ENCODE measurements at regions not wholly inside any gene's neighbourhood (a gene's known extent, or its start where the extent isn't known, plus 50 kb on each side); places are given as distances from the start of the nearest gene placed in this dataset.

- no peak for DNase-seq
Observed at GRCh38 chr5:143554918-143555477, 151.5 kb upstream of the NR3C1 start.

DNA sequence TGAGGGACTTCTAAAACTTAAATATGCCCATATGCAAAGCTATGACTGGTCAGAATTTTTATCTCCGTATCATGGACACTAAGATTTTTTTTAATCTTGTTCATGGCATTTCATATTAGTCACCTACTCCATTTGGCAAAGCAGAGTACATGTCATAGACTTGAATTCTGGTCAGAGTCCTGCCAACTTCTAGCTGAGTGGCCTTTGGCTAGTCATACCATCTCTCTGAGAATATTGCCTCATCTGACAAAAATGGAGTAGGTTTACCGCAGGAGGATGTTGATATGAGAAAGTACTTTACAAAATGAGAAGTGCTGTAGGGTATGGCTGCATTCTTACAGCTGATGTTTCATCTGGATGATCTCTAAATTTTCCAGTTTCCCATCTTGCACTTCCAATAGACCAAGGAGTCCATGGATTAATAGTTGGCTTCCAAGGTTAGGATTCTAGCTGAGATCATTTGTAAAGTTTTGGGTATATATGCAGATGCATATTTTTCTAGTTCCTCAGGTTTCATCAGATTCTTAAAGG, 150.8 kb upstream of the NR3C1 start:
- DNase-seq: no peak

- DNase-seq: no peak
Observed at GRCh38 chr5:143552680-143553079, 149.2 kb upstream of the NR3C1 start.

- DNase-seq: no peak
Observed at GRCh38 chr5:143551820-143552251, 148.3 kb upstream of the NR3C1 start.

DNA sequence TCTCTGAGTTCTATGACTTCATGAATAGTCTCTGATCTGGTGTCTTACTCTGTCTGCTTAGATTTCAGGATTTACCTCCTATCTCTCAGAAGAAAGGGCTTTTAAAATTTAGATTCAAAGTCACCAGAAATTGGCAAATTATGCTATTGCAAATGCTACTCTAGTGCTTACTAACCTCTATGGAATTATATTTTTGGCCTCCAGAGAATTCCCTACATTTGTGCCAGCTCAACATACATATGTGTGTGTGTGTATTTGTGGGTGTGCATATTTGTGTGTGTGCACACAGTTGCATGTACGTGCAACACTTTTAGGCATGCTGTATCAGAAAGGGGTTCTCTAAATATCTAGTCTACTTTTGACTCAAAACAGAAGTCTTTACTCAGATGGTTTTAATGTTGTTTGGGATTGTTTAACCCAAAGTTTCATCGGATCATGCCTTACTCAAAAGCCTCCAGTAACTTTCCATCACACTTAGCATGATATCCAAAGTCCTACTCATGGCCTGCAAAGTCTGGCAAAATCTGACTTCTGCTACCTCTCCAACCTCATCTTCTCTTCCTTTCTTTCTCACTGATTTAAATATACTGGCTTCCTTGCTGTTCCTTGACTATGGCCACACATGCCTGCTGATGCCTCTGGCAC, 147.6 kb upstream of the NR3C1 start:
- DNase-seq: no peak

DNA sequence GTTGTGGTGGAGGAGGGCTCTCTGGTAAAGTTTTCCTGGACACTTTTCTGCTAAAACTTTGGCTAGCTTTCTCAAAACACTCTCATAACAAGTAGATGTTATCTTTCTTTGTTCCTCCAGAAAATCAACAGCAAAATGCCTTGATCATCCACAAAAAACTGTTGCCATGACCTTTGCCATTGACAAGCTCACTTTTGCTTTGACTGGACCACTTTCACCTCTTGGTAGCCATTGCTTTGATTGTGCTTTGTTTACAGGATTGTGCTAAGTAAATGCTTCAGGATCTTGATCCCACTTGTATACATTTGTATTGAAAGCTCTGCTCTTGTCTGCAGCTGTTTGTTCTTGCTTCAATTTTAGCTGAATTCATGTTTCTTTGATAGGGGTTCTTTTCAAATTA, 143.9 kb upstream of the NR3C1 start:
- DNase-seq: no peak

DNA sequence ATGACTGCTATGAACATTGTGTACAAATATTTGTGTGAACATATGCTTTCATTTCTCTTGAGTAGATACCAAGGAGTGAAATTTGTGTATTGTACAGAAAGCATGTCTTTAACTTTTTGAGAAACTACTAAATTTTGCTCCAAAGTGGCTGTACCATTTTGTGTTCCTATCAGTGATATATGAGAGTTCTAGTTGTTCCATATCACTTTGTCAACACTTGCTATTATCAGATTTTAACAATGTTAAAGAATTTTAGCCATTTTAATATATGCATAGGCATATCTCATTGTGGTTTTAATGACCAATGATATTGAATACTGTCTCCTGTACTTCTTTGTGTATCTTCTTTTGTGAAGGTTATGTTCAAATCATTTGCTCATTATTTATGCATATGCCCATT, 142.9 kb upstream of the NR3C1 start:
- no peak for DNase-seq

- no peak for DNase-seq
Observed at GRCh38 chr5:143544606-143545005, 141.1 kb upstream of the NR3C1 start.

DNA sequence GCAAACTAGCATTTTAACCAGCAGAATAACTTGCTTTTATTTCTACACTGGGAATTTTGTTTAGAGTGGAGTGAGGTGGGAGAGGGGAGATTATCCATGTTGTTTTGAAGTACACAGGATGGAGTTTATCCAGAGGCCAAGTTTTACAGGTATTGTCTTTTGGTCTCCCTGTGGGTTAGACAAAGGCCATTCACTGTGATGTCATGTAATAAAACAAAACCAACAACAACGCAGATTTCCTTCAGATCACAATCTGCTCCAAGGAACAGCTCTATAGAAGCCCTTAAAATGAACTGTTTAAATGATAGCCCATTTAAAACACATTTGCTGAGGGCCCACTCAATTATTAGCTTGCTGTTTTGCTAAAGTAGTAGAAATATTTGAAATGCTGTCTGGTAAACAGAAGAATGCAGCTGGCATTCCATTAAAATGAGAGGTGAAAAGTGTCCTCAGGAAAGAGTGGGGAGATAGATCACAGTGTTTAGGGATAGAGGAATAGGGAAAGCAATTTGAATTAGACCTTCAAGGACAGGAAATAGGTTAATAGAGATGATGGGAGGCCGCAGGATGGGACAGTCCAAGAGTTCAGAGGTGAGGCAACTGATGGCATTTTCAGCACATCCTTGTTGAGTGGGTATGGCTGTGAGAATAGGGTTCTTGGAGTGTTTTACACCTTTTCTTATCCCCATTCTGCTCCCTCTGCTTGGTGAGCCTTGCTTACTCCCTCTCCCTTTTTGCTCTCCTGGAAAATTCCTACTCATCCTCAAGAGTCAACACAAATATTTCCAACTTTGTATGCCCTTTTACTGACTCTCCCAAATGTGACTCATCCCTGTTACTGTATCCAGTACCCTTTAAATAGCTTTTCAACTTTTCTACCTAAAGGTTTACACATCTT, 140.1 kb upstream of the NR3C1 start:
- DNase-seq: no peak

- DNase-seq: no peak
Observed at GRCh38 chr5:143542798-143543144, 139.3 kb upstream of the NR3C1 start.

DNA sequence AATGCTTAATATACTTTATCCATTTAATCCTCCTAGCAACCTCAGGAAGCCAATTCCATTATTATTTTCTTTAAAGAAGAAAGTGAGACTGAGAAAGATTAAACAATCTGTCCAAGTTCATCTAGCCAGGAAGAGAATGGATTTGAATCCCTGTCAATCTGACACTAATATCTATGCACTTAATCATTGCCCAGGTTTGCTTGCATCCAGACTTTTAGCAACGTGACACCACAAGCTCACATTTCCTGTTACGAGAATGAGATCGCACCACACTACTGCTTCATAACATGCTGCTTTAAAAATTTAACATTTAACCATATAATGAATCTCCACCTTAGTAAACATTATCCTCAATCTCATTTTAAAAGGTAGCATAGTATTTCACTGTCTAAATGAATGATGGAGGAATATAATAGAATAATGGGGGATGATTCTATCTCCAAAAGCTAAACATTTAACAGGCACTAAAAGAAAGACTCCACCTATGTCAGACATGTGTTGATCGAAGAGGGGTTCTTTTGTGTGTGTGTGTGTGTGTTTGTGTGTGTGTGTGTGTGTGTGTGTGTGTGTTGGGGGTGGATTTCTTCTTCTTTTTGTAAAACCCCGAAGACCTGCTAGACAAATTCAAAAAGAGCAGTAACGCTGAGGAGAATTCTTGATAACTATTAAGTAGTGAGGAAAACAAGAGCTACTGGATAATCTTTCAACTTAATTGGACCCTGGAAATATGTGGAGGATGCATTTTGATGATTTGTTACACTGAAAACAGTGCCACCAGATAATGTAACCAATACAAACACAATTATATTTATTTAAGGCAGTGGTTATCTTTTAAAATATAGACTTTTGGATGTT, 138.7 kb upstream of the NR3C1 start:
- peak; percentile 25 for DNase-seq

GRCh38 chr5:143539742-143540141, 136.3 kb upstream of the NR3C1 start:
- DNase-seq: no peak

DNA sequence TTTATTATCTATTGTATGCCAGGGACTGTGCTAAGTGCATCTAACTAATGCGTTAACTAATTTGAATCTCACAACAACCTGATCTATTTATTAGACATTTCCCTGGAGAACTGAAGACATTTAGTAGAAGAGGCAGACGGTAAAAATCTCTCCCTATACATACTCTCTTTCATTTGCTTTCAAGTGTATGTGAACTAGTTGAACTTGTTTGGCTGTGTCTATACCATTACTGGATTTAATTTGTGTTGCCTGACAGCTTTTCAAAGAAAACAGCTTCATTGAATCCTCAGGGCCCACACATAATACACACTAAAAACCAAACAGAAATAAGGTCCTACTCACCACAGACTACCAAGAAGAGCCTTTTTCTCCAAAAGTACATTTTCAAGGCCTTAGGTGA, 133.6 kb upstream of the NR3C1 start:
- no peak for DNase-seq

DNA sequence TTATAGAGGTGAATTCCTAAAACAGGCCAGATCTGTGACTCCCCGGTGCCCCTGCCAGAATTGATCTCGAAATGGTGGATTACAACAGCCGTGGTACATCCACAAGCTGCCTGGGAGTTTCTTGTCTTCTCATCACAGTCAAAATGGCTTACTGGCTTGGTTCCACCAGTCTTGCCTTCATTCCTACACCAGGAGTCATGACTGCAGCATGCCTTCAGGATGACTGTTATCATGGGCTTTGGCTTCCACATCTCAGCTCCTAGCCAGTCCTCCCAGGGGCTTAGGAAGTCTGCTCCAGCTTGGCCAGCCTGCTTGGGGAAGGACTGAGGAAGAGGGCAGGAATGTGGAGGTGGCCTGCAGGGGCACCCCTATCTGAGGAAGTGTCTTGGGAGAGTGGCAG, 132.9 kb upstream of the NR3C1 start:
- no peak for DNase-seq

- no peak for DNase-seq
Observed at GRCh38 chr5:143534761-143535154, 131.3 kb upstream of the NR3C1 start.

DNA sequence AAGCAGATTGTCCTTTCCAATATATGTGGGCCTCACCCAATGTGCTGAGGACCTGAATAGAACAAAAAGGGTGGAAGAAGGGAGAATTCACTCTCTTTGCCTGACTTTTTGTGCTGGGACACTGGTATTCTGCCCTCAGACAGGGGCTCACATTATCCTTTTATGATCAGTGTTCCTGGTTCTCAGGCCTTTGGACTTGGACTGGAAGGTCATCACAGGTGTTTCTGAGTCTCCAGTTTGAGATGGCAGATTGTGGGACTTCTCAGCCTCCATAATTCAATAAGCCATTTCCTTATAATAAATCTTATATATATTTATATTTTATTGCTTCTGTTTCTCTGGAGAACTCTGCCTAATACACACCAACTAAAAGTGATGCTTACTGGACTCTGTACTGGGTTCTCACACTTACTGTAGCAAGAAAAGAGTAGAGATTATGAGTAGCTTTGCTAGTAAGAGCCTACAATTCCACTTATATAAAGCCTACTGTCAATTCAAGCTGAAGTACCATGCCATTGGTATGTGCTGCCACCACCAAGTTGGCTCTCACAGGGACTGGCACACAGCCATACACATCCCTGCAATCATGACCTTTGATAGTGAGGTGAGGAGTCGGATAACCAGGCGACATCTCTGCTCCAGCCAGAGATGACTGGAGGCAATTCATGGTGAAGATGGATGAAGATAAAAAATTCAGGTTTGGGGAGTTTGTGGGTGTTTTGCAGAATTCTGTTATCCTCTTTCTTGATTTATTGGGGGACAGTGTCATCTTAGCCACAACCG, 130.7 kb upstream of the NR3C1 start:
- DNase-seq: no peak

GRCh38 chr5:143533475-143533874, 130.0 kb upstream of the NR3C1 start:
- no peak for DNase-seq

DNA sequence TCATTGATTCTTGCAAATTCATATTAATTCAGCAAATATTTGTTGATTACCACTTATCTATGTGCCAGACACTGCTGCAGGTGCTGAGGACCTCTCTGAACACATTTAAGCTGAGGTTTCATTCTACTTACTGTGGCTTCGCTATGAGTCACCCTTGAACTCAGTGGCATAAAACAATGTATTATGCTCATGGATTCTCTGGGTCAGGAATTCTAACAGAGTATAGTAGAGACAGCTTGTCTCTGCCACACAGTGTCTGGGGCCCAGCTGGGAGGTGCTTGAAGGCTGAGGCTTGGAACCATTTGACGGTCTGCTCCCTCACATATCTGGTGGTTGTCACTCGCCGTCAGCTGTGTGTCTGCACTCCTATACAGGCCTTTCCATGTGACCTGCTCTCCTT, 124.3 kb upstream of the NR3C1 start:
- DNase-seq: no peak

DNA sequence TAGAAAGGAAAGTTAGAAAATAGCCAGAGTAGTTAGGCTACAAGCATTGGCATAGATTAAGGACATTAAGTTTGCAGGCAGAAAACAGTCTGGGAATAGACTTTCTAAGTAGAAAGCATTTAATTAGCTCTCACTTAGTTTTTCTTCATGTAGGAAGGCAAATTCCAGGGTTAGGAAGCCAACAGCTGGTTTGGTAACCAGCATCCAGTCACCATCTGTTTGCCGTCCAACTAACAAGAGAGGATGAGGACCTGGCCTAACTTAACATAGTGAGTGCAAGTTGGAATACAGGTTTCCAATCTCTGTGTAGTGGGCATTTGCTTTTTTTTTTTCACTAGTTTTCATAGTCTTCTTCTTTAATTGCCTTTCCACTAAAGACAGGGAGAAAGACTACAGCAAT, 121.7 kb upstream of the NR3C1 start:
- peak; percentile 72 for DNase-seq

- DNase-seq: peak; percentile 11
Observed at GRCh38 chr5:143524338-143524945, 121.0 kb upstream of the NR3C1 start.

GRCh38 chr5:143521846-143522400, 118.4 kb upstream of the NR3C1 start:
- DNase-seq: no peak

All from NCI-H82 (cell line).